Ureter (tissue), 1 donor: ENCODE measurements at regions not wholly inside any gene's neighbourhood (a gene's known extent, or its start where the extent isn't known, plus 50 kb on each side); places are given as distances from the start of the nearest gene placed in this dataset.

Experiments
- DNase-seq: peaks from one replicate; pipeline ENCODE4 v3.0.0-alpha.2; 2020; ENCODE audit warnings: low spot score
- donor health status: DM: yes; HTN: yes; CAD: no.

- DNase-seq: no peak
Measured at GRCh38 chr1:68959461-68960030, 462.7 kb upstream of the DEPDC1 start.

- DNase-seq: no peak
Measured at GRCh38 chr1:68961143-68961542, 464.3 kb upstream of the DEPDC1 start.

- no peak for DNase-seq
Measured at GRCh38 chr1:68963353-68963752, 466.5 kb upstream of the DEPDC1 start.

GRCh38 chr1:68969441-68969840, 472.6 kb upstream of the DEPDC1 start:
- no peak for DNase-seq

- no peak for DNase-seq
Measured at GRCh38 chr1:68970571-68970970, 473.7 kb upstream of the DEPDC1 start.

- no peak for DNase-seq
Measured at GRCh38 chr1:68973459-68974244, 476.8 kb upstream of the DEPDC1 start.

- DNase-seq: no peak
Measured at GRCh38 chr1:68974447-68974846, 477.6 kb upstream of the DEPDC1 start.

- no peak for DNase-seq
Measured at GRCh38 chr1:68975212-68975933, 478.5 kb upstream of the DEPDC1 start.

GRCh38 chr1:68976916-68977610, 480.2 kb upstream of the DEPDC1 start:
- no peak for DNase-seq

- no peak for DNase-seq
Measured at GRCh38 chr1:68979891-68980290, 483.0 kb upstream of the DEPDC1 start.

- DNase-seq: no peak
Measured at GRCh38 chr1:68984289-68984688, 487.4 kb upstream of the DEPDC1 start.

- DNase-seq: no peak
Measured at GRCh38 chr1:68994096-68994495, 497.2 kb upstream of the DEPDC1 start.

GRCh38 chr1:69016468-69016867, 519.6 kb upstream of the DEPDC1 start:
- DNase-seq: no peak

- no peak for DNase-seq
Measured at GRCh38 chr1:69029649-69030048, 532.8 kb upstream of the DEPDC1 start.

GRCh38 chr1:69038379-69038778, 529.3 kb upstream of the LRRC7 start:
- no peak for DNase-seq

GRCh38 chr1:69045572-69045971, 522.1 kb upstream of the LRRC7 start:
- no peak for DNase-seq

GRCh38 chr1:69055194-69055593, 512.5 kb upstream of the LRRC7 start:
- no peak for DNase-seq

- DNase-seq: no peak
Measured at GRCh38 chr1:69058454-69058853, 509.3 kb upstream of the LRRC7 start.

GRCh38 chr1:69070660-69071373, 496.9 kb upstream of the LRRC7 start:
- no peak for DNase-seq

- DNase-seq: no peak
Measured at GRCh38 chr1:69073176-69073575, 494.5 kb upstream of the LRRC7 start.

- DNase-seq: no peak
Measured at GRCh38 chr1:69076631-69077030, 491.1 kb upstream of the LRRC7 start.

GRCh38 chr1:69077198-69077597, 490.5 kb upstream of the LRRC7 start:
- DNase-seq: no peak
